Fibroblast of the conjunctiva (primary cell): ENCODE measurements at regions not wholly inside any gene's neighbourhood (a gene's known extent, or its start where the extent isn't known, plus 50 kb on each side); places are given as distances from the start of the nearest gene placed in this dataset.

Source experiments
- DNase-seq: peaks from one replicate; pipeline ENCODE4 v3.0.0-alpha.2; 2010; ENCODE audit warnings: low read depth

DNA sequence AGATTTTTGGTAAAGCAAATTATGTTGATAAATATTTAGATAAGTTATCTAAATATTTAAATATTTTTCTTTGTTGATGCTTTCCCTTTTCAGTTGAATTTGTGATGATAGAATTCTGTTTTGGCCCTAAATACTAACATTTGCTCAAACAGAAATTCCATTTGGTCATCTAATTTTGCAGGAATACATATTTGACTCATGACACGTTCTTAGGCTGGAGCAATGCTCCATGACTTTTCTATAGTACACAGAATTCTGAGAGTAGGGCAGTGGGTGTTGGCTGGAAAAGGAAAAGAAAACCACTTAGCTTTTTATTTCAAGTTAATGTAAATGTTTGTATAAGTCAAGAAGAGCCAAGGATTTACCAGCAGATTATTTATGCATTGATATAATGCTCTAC, 58.6 kb upstream of the GK2 start:
- DNase-seq: no peak
